BLaER1 treated with 17β-estradiol and CSF1 and Interleukin-3, amounts not matched to agents 10 nM and 100 nM (cell line): ENCODE measurements at regions not wholly inside any gene's neighbourhood (a gene's known extent, or its start where the extent isn't known, plus 50 kb on each side); places are given as distances from the start of the nearest gene placed in this dataset.
A peak's percentile ranks its signal among the peaks of the same experiment; 100 is the strongest.

ENCODE experiments used
- H3K27ac ChIP-seq, 11 experiments: shearing (Covaris generic); formaldehyde crosslinking; 2 replicates each; pipeline ENCODE4 v1.8.1; 2022
- H3K27me3 ChIP-seq, 11 experiments: shearing (Covaris generic); formaldehyde crosslinking; 2 replicates each; pipeline ENCODE4 v1.8.1; 2022
- H3K36me3 ChIP-seq, 11 experiments: shearing (Covaris generic); formaldehyde crosslinking; 2 replicates each; pipeline ENCODE4 v1.8.1; 2022
- H3K4me1 ChIP-seq, 10 experiments: shearing (Covaris generic); formaldehyde crosslinking; 2 replicates each; pipeline ENCODE4 v1.8.1; 2022
- H3K4me2 ChIP-seq, 11 experiments: shearing (Covaris generic); formaldehyde crosslinking; 2 replicates each; pipeline ENCODE4 v1.8.1; 2022
- H3K4me3 ChIP-seq, 10 experiments: shearing (Covaris generic); formaldehyde crosslinking; 2 replicates each; pipeline ENCODE4 v1.8.1; 2022
- H3K9ac ChIP-seq, 11 experiments: shearing (Covaris generic); formaldehyde crosslinking; 2 replicates each; pipeline ENCODE4 v1.8.1; 2022
- H3K9me3 ChIP-seq, 11 experiments: shearing (Covaris generic); formaldehyde crosslinking; replicated peaks in 1 of 11; 2 replicates each; pipeline ENCODE4 v1.8.1; 2022
- H4K20me1 ChIP-seq, 11 experiments: shearing (Covaris generic); formaldehyde crosslinking; 2 replicates each; pipeline ENCODE4 v1.8.1; 2022
- Cebpa-rat ChIP-seq, 11 experiments: shearing (Covaris generic); IDR thresholded peaks; 2 replicates each; pipeline ENCODE4 v1.8.1; 2022

GRCh38 chr18:10329101-10329500, 125.3 kb upstream of the APCDD1 start:
- Histone ChIP-seq H3K27me3 (no peaks in the 10 kb centered on the region), H3K4me1 (peaks cover 0 to 10% (median 2%) of the 10 kb centered on the region in 10 experiments; a peak in 5 of 20 replicates), H3K9ac (no peak overlapping the region), H3K9me3 (no peaks in the 10 kb centered on the region), H3K4me2 (peak overlapping the region in 5 of 11 experiments; percentile 5 to 37 (median 16); a peak in 2 of 22 replicates), H3K27ac (no peak overlapping the region), H3K36me3 (no peaks in the 10 kb centered on the region), H4K20me1 (no peaks in the 10 kb centered on the region), H3K4me3 (no peak overlapping the region)
- TF ChIP-seq Cebpa-rat (IDR thresholded peaks at IDR 0.05): no peak

DNA sequence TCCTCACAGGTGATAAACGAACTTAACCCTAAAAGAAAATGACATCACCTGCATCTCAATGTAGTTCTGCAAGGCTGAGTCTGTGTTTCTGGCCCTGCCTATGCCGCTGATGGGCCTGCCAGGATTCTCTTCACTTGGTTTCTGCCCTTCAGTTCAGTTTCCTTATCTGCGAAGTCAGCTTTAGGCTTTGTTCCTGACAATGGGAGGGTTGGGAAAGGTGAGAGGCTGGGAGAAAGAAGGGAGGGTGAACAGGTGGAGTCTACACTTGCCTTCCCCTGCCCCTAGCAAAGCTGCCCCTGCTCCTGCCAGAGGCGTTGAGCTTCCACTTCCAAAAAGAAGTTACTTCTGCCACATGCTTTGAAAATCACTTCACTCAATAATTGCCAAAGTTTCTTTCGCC, 124.0 kb upstream of the APCDD1 start:
- Histone ChIP-seq H3K27ac (no peak overlapping the region), H3K9me3 (no peaks in the 10 kb centered on the region), H3K27me3 (no peaks in the 10 kb centered on the region), H3K4me3 (no peak overlapping the region), H4K20me1 (no peaks in the 10 kb centered on the region), H3K9ac (no peak overlapping the region), H3K4me2 (no peak overlapping the region), H3K36me3 (no peaks in the 10 kb centered on the region), H3K4me1 (peaks cover 0 to 10% (median 2%) of the 10 kb centered on the region in 10 experiments; a peak in 5 of 20 replicates)
- no peak for TF ChIP-seq Cebpa-rat (IDR thresholded peaks at IDR 0.05)

- TF ChIP-seq Cebpa-rat (IDR thresholded peaks at IDR 0.05): no peak
- Histone ChIP-seq H3K9me3 (no peaks in the 10 kb centered on the region), H3K9ac (no peak overlapping the region), H3K36me3 (no peaks in the 10 kb centered on the region), H3K4me3 (no peak overlapping the region), H4K20me1 (no peaks in the 10 kb centered on the region), H3K4me1 (peaks cover 0 to 10% (median 2%) of the 10 kb centered on the region in 10 experiments; a peak in 5 of 20 replicates), H3K27ac (no peak overlapping the region), H3K4me2 (no peak overlapping the region), H3K27me3 (no peaks in the 10 kb centered on the region)
Measured at GRCh38 chr18:10332452-10332851, 122.0 kb upstream of the APCDD1 start.

DNA sequence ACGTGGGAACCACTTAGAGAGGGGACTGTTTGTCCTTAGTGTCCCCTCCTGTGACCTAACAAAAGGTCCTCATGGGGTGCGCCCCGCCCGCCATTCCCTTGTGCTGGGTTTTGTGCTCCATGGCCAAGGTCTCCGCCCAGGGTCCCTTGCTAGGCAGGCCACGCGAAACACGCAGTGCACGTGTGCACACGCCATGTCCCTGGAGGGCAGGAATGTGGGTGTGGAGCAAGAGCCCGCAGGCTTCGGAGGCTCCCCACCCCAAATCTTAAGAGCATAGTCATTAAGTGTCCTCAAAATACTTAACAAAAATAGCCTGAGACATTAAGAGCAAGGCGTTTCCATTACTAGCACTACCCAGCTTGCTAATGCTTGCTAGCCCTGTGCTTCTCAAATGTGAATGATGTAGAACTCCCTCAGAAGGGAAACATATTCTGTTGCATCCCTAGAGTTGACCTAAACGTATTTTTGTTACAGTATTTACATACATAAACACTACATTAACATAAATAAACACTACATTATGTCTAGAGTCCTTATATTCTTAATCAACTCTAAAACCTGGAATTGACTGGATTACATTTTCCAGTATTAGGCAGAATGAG, 117.6 kb upstream of the APCDD1 start:
- no peaks in the 10 kb centered on the region for H3K36me3 ChIP-seq
- H3K4me3 ChIP-seq: no peak overlapping the region
- H3K9me3 ChIP-seq: peaks cover 8 to 18% (median 11%) of the 10 kb centered on the region in 11 experiments; a peak in 19 of 22 replicates
- H3K27me3 ChIP-seq: no peaks in the 10 kb centered on the region
- no peak overlapping the region for H3K9ac ChIP-seq
- H3K4me1 ChIP-seq: peaks cover 0 to 9% (median 5%) of the 10 kb centered on the region in 10 experiments; a peak in 9 of 20 replicates
- H3K4me2 ChIP-seq: no peak overlapping the region
- no peak for TF ChIP-seq Cebpa-rat (IDR thresholded peaks at IDR 0.05)
- no peaks in the 10 kb centered on the region for H4K20me1 ChIP-seq
- H3K27ac ChIP-seq: no peak overlapping the region

DNA sequence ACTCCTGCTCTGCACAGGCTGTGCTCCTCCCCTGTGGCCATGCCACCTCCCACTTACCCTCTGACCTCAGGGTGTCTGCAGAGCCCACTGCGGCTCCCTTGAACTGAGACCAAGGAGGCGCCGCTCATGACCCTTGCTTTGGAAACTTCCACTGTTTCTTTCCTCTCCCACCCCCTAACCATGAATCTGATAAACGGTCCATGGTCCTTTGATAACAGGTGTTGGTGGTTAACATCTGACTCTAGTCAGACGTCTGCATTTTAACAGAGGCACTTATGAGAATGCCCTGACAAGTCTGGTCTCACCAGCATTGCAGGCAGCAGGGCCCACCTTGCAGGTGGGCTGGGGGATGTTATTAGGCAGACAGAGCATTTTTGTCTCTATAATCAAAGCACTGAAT, 113.6 kb upstream of the APCDD1 start:
- TF ChIP-seq Cebpa-rat (IDR thresholded peaks at IDR 0.05): no peak
- Histone ChIP-seq H3K9me3 (peaks cover 8 to 18% (median 11%) of the 10 kb centered on the region in 11 experiments; a peak in 19 of 22 replicates), H3K9ac (no peak overlapping the region), H3K27me3 (no peaks in the 10 kb centered on the region), H4K20me1 (no peaks in the 10 kb centered on the region), H3K4me3 (no peak overlapping the region), H3K27ac (no peak overlapping the region), H3K36me3 (no peaks in the 10 kb centered on the region), H3K4me1 (peaks cover 0 to 9% (median 0%) of the 10 kb centered on the region in 10 experiments; a peak in 7 of 20 replicates), H3K4me2 (peak overlapping the region in 5 of 11 experiments; percentile 15 to 34 (median 25); a peak in 5 of 22 replicates)

DNA sequence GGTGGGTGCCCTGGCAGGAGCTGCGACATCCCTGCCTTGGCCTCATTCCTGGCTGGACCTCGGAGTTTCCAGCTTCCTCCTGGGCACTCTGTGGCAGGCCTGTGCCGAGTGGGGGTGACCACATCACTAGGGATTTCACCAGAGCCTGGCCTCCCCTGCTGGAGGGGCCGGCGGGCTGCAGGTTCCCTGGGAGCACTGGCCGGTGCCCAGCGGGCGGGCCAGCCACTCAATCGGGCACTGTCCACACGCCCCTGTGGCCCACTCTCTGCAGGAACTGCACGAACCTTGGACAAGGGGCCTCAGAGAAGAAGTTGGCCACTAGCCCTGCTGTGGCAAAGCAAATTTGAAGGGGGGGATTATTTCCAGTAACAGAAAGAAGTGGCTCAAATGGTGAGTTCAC, 110.7 kb upstream of the APCDD1 start:
- H3K36me3 ChIP-seq: no peaks in the 10 kb centered on the region
- no peak overlapping the region for H3K4me3 ChIP-seq
- H4K20me1 ChIP-seq: no peaks in the 10 kb centered on the region
- no peaks in the 10 kb centered on the region for H3K27me3 ChIP-seq
- H3K4me2 ChIP-seq: no peak overlapping the region
- no peak for TF ChIP-seq Cebpa-rat (IDR thresholded peaks at IDR 0.05)
- no peak overlapping the region for H3K27ac ChIP-seq
- peaks cover 0 to 9% (median 0%) of the 10 kb centered on the region in 10 experiments; a peak in 7 of 20 replicates for H3K4me1 ChIP-seq
- H3K9ac ChIP-seq: no peak overlapping the region
- peaks cover 8 to 18% (median 11%) of the 10 kb centered on the region in 11 experiments; a peak in 19 of 22 replicates for H3K9me3 ChIP-seq

DNA sequence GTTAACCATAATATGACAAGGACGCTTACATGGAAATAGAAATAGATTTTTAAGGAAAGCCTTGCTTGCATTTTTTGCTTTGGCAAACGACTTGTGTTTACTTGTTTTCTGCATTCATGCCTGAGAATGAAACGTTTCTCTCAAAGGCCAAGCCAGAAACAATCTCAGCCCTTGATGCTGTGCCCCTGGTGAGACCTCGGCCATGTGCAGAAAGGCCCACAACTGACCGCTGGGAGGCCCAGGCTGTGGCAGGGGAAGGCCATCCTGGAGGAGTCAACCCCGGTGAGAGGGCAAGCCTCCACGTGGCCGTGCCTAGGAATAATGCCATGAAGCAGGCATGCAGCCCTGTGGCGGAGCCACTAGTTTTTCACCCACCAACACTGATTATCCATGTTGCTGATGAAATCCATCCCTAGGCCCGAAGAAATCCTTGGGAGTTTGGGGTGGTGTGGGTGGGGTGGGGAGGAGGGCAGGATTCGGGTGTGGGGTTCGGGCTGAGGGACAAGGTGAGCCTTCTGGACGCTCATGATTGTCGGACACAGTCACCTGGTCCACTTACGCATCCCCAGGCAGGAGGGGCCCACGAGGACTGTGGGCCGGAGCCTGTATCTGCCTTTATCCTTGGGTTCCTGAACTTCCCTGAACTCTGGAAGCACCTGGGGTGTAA, 107.6 kb upstream of the APCDD1 start:
- Histone ChIP-seq H3K4me3 (no peak overlapping the region), H3K4me1 (peaks cover 0 to 29% (median 24%) of the 10 kb centered on the region in 10 experiments; a peak in 16 of 20 replicates), H3K9ac (no peak overlapping the region), H3K36me3 (no peaks in the 10 kb centered on the region), H3K27me3 (no peaks in the 10 kb centered on the region), H3K27ac (no peak overlapping the region), H4K20me1 (no peaks in the 10 kb centered on the region), H3K9me3 (no peaks in the 10 kb centered on the region), H3K4me2 (no peak overlapping the region)
- no peak for TF ChIP-seq Cebpa-rat (IDR thresholded peaks at IDR 0.05)

GRCh38 chr18:10349561-10349960, 104.9 kb upstream of the APCDD1 start:
- H3K4me2 ChIP-seq: peak overlapping the region in 6 of 11 experiments; percentile 48 to 64 (median 58); a peak in 11 of 22 replicates
- H4K20me1 ChIP-seq: no peaks in the 10 kb centered on the region
- H3K4me1 ChIP-seq: peaks cover 6 to 41% (median 31%) of the 10 kb centered on the region in 10 experiments
- no peak for TF ChIP-seq Cebpa-rat (IDR thresholded peaks at IDR 0.05)
- no peaks in the 10 kb centered on the region for H3K27me3 ChIP-seq
- H3K36me3 ChIP-seq: no peaks in the 10 kb centered on the region
- H3K9ac ChIP-seq: peak overlapping the region in 1 of 11 experiments; percentile 10; a peak in 1 of 22 replicates
- H3K4me3 ChIP-seq: no peak overlapping the region
- H3K27ac ChIP-seq: peak overlapping the region in 1 of 11 experiments; percentile 30; a peak in 1 of 22 replicates
- H3K9me3 ChIP-seq: no peaks in the 10 kb centered on the region

- H3K27me3 ChIP-seq: no peaks in the 10 kb centered on the region
- TF ChIP-seq Cebpa-rat (IDR thresholded peaks at IDR 0.05): no peak
- peaks cover 8 to 41% (median 31%) of the 10 kb centered on the region in 10 experiments for H3K4me1 ChIP-seq
- H3K9ac ChIP-seq: peak overlapping the region in 2 of 11 experiments; percentile 24 to 30; a peak in 3 of 22 replicates
- H3K9me3 ChIP-seq: peaks cover 0 to 8% (median 4%) of the 10 kb centered on the region in 11 experiments; a peak in 6 of 22 replicates
- H3K36me3 ChIP-seq: no peaks in the 10 kb centered on the region
- H3K4me2 ChIP-seq: peak overlapping the region in 8 of 11 experiments; percentile 45 to 64 (median 56); a peak in 15 of 22 replicates
- no peaks in the 10 kb centered on the region for H4K20me1 ChIP-seq
- H3K27ac ChIP-seq: peak overlapping the region in 3 of 11 experiments; percentile 14 to 60 (median 21); a peak in 4 of 22 replicates
- no peak overlapping the region for H3K4me3 ChIP-seq
Measured at GRCh38 chr18:10350661-10351060, 103.8 kb upstream of the APCDD1 start.
